Activated CD4-positive, alpha-beta T cell treated with anti-CD3 and anti-CD28 coated beads, Interleukin-2, amount 10 ng/mL, durations not matched to agents 24 days and 14 days (primary cell): ENCODE measurements at regions not wholly inside any gene's neighbourhood (a gene's known extent, or its start where the extent isn't known, plus 50 kb on each side); places are given as distances from the start of the nearest gene placed in this dataset.

Experiments used
- DNase-seq: peaks from one replicate; pipeline ENCODE4 v3.0.0; 2022
- H3K27ac Mint-ChIP-seq: one replicate; pipeline ENCODE4 v1.8.0; 2022; ENCODE audit warnings: mild to moderate bottlenecking, mixed read lengths
- H3K27me3 Mint-ChIP-seq: one replicate; pipeline ENCODE4 v1.8.0; 2022; ENCODE audit warnings: mixed read lengths
- H3K36me3 Mint-ChIP-seq: one replicate; pipeline ENCODE4 v1.8.0; 2022; ENCODE audit warnings: low read depth, mild to moderate bottlenecking, mixed read lengths
- H3K4me1 Mint-ChIP-seq: one replicate; pipeline ENCODE4 v1.8.0; 2021; ENCODE audit warnings: mixed read lengths
- H3K4me3 Mint-ChIP-seq: one replicate; pipeline ENCODE4 v1.8.0; 2022; ENCODE audit warnings: mild to moderate bottlenecking, moderate library complexity, mixed read lengths
- H3K9me3 Mint-ChIP-seq: one replicate; pipeline ENCODE4 v1.8.0; 2021; ENCODE audit warnings: mixed read lengths
- intact Hi-C: fragments of 100-400 bp; cut with micrococcal nuclease; formaldehyde crosslinking; loops from one replicate; pipeline ENCODE4 v1.15.1; 2023

DNA sequence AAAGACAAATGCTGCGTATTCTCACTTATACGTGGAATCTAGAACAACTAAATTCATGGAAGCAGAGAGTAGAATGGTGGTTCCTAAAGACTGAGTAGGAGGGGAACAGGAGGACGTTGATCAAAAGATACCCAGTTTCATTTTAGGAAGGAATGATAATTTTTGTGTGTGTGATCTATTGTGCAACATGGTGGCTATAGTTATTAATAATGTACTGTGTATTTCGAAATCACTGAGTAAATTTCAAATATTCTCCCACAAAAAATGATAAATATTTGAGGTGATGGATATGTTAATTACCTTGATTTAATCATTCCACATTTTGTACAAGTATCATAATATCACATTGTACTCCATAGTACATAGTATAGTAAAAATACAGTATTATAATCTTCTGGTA, 187.5 kb downstream of the MOXD1 start:
- H3K27ac Mint-ChIP-seq, result no peak overlapping the region
- no peak overlapping the region for H3K4me3 Mint-ChIP-seq
- no peaks in the 10 kb centered on the region for H3K4me1 Mint-ChIP-seq
- DNase-seq, result no peak
- intact Hi-C loops, result no loop called here
- H3K9me3 Mint-ChIP-seq, result no peaks in the 10 kb centered on the region
- no peaks in the 10 kb centered on the region for H3K36me3 Mint-ChIP-seq
- no peaks in the 10 kb centered on the region for H3K27me3 Mint-ChIP-seq

GRCh38 chr6:132213191-132213590, 188.1 kb downstream of the MOXD1 start:
- H3K4me1 Mint-ChIP-seq, result no peaks in the 10 kb centered on the region
- intact Hi-C loops, result no loop called here
- no peaks in the 10 kb centered on the region for H3K9me3 Mint-ChIP-seq
- no peak overlapping the region for H3K4me3 Mint-ChIP-seq
- no peaks in the 10 kb centered on the region for H3K36me3 Mint-ChIP-seq
- H3K27me3 Mint-ChIP-seq, result peaks cover 2% of the 10 kb centered on the region
- DNase-seq, result no peak
- H3K27ac Mint-ChIP-seq, result no peak overlapping the region

- Mint-ChIP-seq H3K27ac (no peak overlapping the region), H3K36me3 (no peaks in the 10 kb centered on the region), H3K4me1 (no peaks in the 10 kb centered on the region)
These were observed 190.2 kb downstream of the MOXD1 start for GRCh38 chr6:132210886-132211563.

GRCh38 chr6:132209351-132209750, 191.9 kb downstream of the MOXD1 start:
- H3K27me3 Mint-ChIP-seq, result peaks cover 6% of the 10 kb centered on the region
- H3K9me3 Mint-ChIP-seq, result no peaks in the 10 kb centered on the region
- H3K4me1 Mint-ChIP-seq, result no peaks in the 10 kb centered on the region
- H3K4me3 Mint-ChIP-seq, result no peak overlapping the region
- DNase-seq, result no peak
- no peaks in the 10 kb centered on the region for H3K36me3 Mint-ChIP-seq
- intact Hi-C loops, result no loop called here
- H3K27ac Mint-ChIP-seq, result no peak overlapping the region

More at GRCh38 chr6:132210886-132211563, 190.2 kb downstream of the MOXD1 start:
- DNase-seq, result no peak
- H3K9me3 Mint-ChIP-seq, result no peaks in the 10 kb centered on the region
- intact Hi-C loops, result no loop called here
- H3K4me3 Mint-ChIP-seq, result no peak overlapping the region
- H3K27me3 Mint-ChIP-seq, result peaks cover 6% of the 10 kb centered on the region

DNA sequence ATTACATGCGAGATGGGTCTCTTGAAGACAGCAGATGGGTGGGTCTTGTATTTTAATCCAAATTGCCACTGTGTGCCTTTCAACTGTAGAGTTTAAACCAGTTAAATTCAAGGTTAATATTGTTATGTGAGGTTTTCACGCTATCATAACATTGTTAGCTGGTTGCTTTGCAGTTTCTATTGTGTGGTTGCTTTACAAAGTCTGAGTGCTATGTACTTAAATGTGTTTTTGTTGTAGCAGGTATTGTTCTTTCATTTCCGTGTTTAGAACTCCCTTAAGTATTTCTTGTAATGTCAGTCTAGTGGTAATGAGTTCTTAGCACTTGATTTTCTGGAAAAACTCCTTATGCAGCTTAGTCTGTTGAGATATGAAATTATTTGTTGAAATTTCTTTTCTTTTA, 193.3 kb downstream of the MOXD1 start:
- Mint-ChIP-seq H3K27ac (no peak overlapping the region), H3K36me3 (no peaks in the 10 kb centered on the region), H3K4me1 (no peaks in the 10 kb centered on the region), H3K27me3 (peaks cover 6% of the 10 kb centered on the region), H3K9me3 (no peaks in the 10 kb centered on the region), H3K4me3 (no peak overlapping the region)
- intact Hi-C loops, result no loop called here
- DNase-seq, result no peak

- Mint-ChIP-seq H3K27me3 (peaks cover 6% of the 10 kb centered on the region), H3K9me3 (no peaks in the 10 kb centered on the region), H3K4me3 (no peak overlapping the region), H3K36me3 (no peaks in the 10 kb centered on the region), H3K4me1 (no peaks in the 10 kb centered on the region), H3K27ac (no peak overlapping the region)
- DNase-seq, result no peak
- intact Hi-C loops, result no loop called here
These were observed 195.3 kb downstream of the MOXD1 start for GRCh38 chr6:132205946-132206345.

DNA sequence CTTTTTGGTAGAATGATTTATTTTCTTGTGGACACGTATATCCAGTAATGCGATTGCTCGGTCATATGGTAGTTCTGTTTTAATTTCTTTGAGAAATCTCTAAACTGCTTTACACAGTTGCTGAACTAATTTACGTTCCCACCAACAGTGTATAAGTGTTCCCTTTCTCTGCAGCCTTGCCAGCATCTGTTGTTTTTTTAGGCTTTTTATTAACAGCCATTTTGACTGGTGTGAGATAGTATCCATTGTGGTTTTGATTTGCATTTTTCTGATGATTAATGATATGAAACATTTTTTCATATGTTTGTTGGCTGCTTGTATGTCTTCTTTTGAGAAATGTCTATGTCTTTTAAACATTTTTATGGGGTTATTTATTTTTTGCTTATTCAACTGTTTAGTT, 196.7 kb downstream of the MOXD1 start:
- no peak overlapping the region for H3K27ac Mint-ChIP-seq
- DNase-seq, result no peak
- H3K4me3 Mint-ChIP-seq, result no peak overlapping the region
- no peaks in the 10 kb centered on the region for H3K36me3 Mint-ChIP-seq
- intact Hi-C loops, result no loop called here
- peaks cover 6% of the 10 kb centered on the region for H3K27me3 Mint-ChIP-seq
- H3K9me3 Mint-ChIP-seq, result no peaks in the 10 kb centered on the region
- H3K4me1 Mint-ChIP-seq, result no peaks in the 10 kb centered on the region

DNA sequence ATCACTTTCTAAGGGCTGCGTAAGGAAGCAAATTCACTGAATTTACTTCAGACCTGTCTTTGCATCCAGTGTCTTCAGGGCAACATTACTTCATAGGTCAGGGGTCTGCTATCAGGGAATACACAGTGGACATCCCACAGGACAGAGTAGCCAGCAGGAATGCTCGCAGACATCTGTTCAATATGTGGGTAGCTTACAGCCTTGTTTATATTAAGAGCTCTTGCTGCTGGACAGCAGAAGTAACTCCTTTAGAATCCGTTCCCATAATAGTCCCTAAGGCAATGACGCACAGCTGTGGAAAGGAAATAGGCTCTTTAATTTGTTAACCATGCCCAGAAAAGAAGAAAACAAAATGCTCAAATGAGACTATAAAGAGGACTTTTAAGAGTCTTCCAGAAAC, 198.7 kb downstream of the MOXD1 start:
- Mint-ChIP-seq H3K9me3 (no peaks in the 10 kb centered on the region), H3K36me3 (no peaks in the 10 kb centered on the region), H3K4me1 (no peaks in the 10 kb centered on the region), H3K4me3 (no peak overlapping the region), H3K27me3 (peaks cover 4% of the 10 kb centered on the region), H3K27ac (no peak overlapping the region)
- DNase-seq, result no peak
- intact Hi-C loops, result no loop called here

- H3K27ac Mint-ChIP-seq, result no peak overlapping the region
- no peak for DNase-seq
- no peaks in the 10 kb centered on the region for H3K36me3 Mint-ChIP-seq
- H3K4me3 Mint-ChIP-seq, result no peak overlapping the region
- no peaks in the 10 kb centered on the region for H3K9me3 Mint-ChIP-seq
- intact Hi-C loops, result no loop called here
- no peaks in the 10 kb centered on the region for H3K27me3 Mint-ChIP-seq
- no peaks in the 10 kb centered on the region for H3K4me1 Mint-ChIP-seq
These were observed 201.9 kb downstream of the MOXD1 start for GRCh38 chr6:132199343-132199742.

- no peaks in the 10 kb centered on the region for H3K27me3 Mint-ChIP-seq
- no peaks in the 10 kb centered on the region for H3K4me1 Mint-ChIP-seq
- no peaks in the 10 kb centered on the region for H3K36me3 Mint-ChIP-seq
- H3K27ac Mint-ChIP-seq, result no peak overlapping the region
- no peak for DNase-seq
- no peaks in the 10 kb centered on the region for H3K9me3 Mint-ChIP-seq
- intact Hi-C loops, result no loop called here
- H3K4me3 Mint-ChIP-seq, result no peak overlapping the region
These were observed 202.4 kb downstream of the MOXD1 start for GRCh38 chr6:132198896-132199295.

DNA sequence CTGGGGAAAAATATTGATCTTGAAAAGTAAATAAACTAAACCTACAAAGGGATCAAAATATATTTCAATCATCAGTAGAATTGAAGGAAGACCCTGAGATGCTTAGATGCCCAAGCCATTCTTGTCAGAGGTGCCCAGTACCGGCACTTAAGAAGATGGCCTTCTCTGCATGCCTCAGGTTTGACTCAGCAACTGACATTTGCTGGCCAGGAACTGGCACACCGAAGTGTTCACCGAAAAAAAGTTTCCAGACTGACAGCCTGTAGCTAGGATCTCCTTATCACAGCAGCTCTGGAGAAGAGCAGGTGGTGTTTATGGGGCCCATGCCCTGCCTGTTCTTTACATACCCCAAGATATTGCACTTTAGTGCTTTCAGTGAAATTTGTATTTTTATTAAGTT, 203.2 kb downstream of the MOXD1 start:
- no peak overlapping the region for H3K4me3 Mint-ChIP-seq
- H3K9me3 Mint-ChIP-seq, result no peaks in the 10 kb centered on the region
- H3K27ac Mint-ChIP-seq, result no peak overlapping the region
- DNase-seq, result no peak
- intact Hi-C loops, result no loop called here
- no peaks in the 10 kb centered on the region for H3K27me3 Mint-ChIP-seq
- no peaks in the 10 kb centered on the region for H3K4me1 Mint-ChIP-seq
- no peaks in the 10 kb centered on the region for H3K36me3 Mint-ChIP-seq

DNA sequence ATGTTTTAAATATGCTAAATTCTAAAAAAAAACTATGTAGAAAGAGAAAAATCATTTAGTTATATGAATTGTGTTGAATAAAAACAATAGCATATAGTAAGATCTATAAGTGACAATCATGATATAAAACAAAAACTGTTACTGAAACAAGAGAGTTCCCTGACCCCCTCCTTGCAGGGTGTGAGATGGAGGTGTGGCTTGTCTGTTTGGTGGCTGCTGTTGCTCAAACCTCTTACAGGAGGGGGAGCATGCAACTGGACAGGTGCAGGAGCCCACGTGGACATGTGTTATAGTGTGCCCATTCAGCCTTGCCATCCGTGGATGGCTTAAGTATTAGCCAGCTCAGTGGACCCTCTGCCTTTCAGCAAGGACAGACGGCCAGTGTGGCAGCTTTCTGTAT, 206.7 kb downstream of the MOXD1 start:
- no peak for DNase-seq
- Mint-ChIP-seq H3K4me3 (no peak overlapping the region), H3K9me3 (no peaks in the 10 kb centered on the region), H3K27ac (no peak overlapping the region), H3K27me3 (no peaks in the 10 kb centered on the region), H3K4me1 (no peaks in the 10 kb centered on the region), H3K36me3 (no peaks in the 10 kb centered on the region)
- intact Hi-C loops, result no loop called here

GRCh38 chr6:132192631-132193030, 208.6 kb downstream of the MOXD1 start:
- Mint-ChIP-seq H3K4me1 (no peaks in the 10 kb centered on the region), H3K4me3 (no peak overlapping the region), H3K9me3 (no peaks in the 10 kb centered on the region), H3K27me3 (no peaks in the 10 kb centered on the region), H3K27ac (no peak overlapping the region), H3K36me3 (no peaks in the 10 kb centered on the region)
- intact Hi-C loops, result no loop called here
- DNase-seq, result no peak

DNA sequence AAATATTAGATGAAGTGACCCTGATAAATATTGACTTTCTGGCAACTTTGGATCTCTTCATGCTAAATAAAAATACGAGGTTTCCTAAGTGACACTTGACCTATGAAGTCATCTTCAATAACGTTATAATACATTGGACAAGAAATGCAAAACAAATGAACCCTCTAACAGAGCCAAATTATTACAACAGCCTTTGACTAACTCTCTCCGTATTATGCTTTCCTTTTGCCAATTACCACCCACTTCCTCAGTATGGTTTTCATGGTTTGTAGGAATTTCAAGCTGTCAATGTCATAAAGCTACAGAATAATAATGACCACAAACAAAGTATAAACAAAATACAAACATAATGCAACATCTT, 210.5 kb downstream of the MOXD1 start:
- intact Hi-C loops, result no loop called here
- Mint-ChIP-seq H3K4me1 (no peaks in the 10 kb centered on the region), H3K4me3 (no peak overlapping the region), H3K27ac (no peak overlapping the region), H3K36me3 (no peaks in the 10 kb centered on the region), H3K27me3 (no peaks in the 10 kb centered on the region), H3K9me3 (no peaks in the 10 kb centered on the region)
- no peak for DNase-seq

DNA sequence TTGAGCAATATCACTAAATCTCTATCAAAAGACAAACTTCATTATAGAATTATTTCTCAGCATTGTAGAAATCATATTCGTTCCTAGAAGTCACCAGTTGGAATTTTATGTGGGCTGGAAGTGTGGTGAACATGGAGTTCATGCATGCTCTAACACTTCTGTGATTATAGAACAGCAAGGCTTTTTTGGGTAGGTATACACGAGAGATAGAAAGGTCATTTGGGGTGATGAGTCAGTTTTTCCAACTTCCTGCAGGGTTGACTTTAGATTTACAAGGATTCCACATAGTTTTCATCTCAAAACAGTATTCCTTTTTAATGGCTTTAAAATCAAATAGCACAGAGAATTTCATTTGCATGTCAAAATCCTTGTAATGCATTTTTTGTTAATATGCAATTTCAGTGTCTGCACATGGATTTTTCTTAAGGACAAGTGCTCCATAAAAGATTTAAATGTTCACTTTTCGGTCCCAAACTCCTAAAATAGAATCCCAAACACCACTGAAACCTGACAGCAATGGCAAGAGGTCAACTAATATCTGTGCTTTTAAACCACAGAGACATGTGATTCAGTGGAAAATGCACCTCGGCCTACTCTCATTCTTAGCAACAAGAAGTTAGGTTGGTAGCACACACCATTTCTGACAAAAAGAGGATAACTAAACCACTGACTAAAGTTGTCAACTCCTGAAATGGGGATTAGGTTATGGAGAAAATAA, 211.0 kb downstream of the MOXD1 start:
- no peaks in the 10 kb centered on the region for H3K9me3 Mint-ChIP-seq
- H3K4me3 Mint-ChIP-seq, result no peak overlapping the region
- H3K36me3 Mint-ChIP-seq, result no peaks in the 10 kb centered on the region
- no peak overlapping the region for H3K27ac Mint-ChIP-seq
- intact Hi-C loops, result no loop called here
- no peaks in the 10 kb centered on the region for H3K4me1 Mint-ChIP-seq
- no peaks in the 10 kb centered on the region for H3K27me3 Mint-ChIP-seq
- DNase-seq, result no peak
